HG03378 (cell line): ENCODE measurements at regions not wholly inside any gene's neighbourhood (a gene's known extent, or its start where the extent isn't known, plus 50 kb on each side); places are given as distances from the start of the nearest gene placed in this dataset.
A peak's percentile ranks its signal among the peaks of the same experiment; 100 is the strongest.

Experiments
- ATAC-seq: cut with Tn5 transposase; IDR thresholded peaks from one replicate; pipeline ENCODE4 v1.9.1; 2021; ENCODE audit warnings: mild to moderate bottlenecking, moderate library complexity; ENCODE audit not compliant: unreplicated experiment

DNA sequence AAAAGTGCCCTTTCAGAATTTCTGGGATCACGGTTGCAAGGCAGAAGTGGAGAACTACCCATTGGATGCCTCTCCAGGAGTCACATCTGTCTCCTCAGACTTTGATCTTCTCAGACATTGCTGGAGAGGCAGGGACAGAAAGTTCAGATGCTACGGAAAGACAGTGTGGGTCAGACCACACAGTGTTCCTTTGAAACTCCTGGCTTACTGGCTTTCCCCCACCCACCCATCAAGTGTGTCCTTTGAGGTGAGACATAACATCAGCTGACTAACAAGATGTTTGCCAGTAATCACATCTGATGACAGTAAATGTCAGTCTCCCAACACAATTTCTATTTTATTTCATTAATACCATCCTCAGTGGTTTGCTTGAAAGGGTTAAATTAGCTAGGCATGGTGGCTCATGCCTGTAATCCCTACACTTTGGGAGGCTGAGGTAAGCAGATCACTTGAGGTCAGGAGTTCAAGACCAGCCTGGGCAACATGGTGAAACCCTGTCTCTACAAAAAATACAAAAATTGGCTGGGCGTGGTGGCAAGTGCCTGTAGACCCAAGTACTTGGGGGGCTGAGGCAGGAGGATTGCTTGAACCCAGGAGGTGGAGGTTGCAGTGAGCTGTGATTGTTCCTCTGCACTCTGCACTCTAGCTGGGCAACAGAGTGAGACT, 67.2 kb upstream of the SNX9 start:
- no peak for ATAC-seq

DNA sequence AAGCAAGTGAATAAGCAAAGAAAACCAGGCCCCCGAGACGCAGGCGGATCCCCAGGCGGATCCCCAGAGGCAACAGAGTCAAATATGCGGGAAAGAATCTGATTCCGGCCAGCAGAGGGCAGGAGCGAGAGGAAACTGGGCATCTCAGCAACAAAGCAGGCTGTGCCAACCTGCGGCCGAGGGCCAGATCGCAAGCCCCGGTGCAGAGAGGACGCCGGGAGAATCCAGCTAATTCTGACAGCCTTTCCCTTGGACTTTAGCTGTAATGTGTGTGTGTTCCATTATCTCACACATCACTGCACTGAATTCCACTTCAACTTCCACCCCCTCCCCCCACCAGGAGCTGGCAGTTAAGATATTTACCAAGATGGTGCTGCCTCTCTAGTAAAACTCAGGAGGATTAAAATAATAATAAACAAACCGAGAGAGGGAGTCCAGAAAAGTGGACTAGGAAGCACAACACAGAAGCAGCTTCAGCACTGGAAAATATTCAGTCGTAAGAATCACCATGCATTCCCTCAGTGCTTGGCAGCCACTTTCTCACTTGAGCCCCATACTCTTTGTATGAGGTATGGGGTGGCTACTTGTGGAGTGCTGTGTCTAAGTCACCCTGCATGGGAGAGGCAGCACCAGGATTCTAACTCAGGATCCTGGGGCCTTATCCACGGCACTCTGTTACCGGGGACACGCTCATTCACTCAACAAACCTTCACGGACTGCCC, 66.2 kb upstream of the SNX9 start:
- ATAC-seq, result peak; percentile 30

DNA sequence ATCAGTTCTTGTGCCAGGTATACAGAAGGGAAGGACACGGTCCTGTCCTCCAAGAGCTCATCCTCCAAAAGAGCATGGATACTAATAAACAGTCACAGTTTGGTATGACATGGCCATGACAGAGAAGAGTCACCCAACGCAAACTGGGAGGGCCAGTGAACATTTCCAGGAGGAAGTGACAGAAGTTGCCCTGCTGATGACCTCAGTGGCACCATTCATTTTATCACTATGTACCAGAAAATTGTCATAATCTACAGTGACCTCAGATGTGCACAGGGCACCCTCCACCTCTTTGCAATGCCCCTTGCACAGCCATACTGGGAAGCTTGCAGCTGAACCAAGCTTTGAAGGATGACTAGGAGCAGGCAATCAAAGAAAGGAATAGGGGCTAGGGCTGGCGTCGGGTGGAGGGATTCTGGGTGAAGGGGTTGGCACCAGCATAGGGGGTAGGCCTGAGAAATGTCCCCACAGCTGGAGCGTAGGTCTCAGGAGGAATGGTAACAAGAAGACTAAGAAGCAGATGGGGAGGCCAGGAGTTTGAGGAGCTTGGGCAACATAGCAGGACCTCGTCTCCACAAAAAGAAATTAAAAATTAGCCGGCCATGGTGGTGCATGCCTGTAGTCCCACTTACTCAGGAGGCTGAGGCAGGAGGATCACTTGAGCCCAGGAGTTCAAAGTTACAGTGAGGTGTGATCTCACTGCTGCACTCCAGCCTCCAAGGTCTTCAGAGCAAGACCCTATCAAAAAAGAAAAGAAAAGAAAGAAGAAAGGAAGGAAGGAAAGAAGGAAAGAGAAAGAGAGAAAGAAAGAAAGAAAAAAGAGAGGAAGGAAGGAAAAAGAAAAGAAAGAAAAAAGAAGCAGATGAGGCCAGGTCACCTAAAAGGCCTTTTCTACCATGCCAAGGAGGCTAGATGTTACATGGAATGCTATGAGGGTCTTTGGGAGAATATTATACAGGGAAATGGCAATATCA, 65.3 kb upstream of the SNX9 start:
- no peak for ATAC-seq

DNA sequence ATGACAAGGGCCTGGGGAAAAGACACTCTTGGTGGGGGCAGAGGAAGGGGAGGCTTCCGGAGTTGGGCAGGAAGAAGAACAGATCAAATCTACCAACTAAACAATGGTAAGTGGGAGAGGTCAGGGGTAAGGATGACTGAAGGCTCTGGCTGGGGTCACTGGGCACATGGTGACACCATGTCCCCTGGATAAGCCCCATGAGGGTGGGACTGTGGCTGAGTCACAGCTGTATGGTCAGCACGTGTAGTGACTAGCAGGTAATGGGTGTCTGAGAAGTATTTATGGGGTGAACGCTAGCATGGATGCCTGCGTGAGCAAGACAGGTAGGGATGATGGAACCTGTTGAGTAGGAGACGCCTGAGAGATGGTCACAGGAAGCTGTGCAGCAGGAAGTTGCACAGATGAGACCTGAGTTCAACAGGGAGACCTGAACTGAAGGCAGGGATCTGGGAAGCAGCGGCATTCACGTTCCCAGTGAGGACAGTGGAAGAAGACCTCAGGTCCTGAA, 64.5 kb upstream of the SNX9 start:
- ATAC-seq, result no peak

DNA sequence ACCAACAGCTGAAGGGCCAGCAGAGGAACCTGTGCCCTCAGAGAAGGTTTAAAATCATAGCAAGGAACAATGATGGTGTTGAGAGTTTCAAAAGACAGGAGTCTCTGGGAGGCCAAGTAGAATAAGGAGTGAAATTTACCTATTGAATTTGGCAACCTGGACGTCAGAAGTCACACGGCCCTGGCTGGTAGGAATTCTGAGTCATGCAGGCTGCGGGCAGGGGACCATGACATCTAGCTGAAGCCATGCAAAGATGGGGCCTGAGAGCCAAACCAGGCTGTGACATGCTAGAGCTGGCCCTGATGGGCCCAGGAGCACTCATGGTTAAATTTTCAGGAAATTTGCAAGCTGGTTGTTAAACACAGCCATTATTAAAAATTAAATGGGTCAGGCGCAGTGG, 64.0 kb upstream of the SNX9 start:
- no peak for ATAC-seq

DNA sequence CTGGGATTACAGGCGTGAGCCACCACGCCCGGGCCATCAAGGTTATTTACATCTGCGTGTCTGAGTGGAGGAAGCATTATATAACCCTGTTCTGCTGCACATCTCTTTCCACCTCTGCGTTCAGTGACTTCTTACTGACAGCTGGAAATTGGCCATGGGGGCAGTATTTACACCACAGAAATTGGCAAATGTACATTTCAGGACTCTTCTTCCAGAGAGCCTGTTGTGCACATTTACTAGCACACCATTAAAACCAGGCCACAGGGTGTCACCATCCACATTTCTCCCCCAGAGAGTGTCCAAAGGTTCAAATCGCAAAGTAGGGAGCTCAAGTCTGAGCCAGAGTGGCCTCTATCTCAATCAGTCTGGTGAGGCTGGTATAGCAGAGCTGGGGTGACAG, 62.9 kb upstream of the SNX9 start:
- no peak for ATAC-seq

DNA sequence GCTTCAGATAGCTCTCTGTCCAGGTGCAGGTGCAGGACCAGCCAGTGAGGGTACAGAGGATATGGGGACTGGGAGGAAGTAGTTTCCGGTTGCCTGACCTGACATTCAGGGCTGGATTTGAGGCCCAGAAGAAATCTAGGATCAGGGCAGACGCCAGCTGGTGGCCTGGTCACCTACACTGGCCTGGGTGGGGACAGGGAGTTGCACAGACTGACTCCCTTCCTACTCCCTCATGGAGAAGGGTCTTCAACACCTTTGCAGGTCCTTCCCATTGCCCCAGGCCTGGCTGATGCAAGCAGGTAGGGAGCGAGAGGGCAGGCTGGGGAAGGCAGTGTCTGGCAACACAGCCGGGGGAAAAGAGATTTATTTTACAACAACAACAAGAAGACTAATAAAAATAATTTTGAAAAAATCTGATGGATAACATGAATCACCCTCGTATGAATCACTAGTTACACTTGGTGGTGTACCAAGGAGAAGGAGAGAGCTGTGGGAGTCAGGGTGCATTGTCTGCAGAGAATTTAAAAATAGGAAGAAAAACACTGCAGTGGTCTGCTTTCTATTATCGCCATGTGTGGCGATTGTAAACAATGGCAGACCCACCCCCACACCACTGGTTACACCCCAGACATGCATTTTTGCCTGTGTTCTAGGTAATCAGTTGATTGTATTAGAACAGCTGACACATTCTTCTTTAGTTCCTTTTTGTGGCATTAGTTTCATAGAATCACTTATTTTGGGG, 62.3 kb upstream of the SNX9 start:
- ATAC-seq, result no peak

DNA sequence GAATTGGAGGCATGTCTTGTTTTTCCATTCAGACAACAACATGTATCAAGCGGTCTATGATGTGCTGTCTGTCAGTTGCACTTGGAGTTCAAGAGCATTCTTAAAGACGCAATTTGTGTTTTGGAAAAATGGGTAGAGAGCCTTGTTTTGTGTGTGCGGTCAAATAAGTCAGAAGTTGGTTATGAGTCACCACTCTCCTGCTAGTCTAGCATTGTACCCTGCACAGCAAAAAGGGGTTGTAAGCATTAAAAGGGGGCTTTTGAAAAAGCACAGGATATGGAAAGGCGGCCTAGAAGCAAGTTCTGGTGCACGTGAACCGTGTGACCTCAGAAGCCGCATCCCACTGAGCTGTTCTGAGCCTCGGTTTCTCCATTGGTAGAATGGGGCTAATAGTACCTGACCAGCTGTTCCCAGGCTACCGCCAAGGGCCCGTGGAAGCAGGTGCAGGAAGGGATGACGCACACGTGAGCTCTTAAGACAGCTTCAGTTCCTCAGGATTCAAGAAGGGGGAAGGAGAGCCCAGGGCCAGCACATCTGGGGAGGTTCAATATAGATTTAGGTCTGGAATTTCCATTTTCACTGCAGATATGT, 61.6 kb upstream of the SNX9 start:
- ATAC-seq, result peak; percentile 36

DNA sequence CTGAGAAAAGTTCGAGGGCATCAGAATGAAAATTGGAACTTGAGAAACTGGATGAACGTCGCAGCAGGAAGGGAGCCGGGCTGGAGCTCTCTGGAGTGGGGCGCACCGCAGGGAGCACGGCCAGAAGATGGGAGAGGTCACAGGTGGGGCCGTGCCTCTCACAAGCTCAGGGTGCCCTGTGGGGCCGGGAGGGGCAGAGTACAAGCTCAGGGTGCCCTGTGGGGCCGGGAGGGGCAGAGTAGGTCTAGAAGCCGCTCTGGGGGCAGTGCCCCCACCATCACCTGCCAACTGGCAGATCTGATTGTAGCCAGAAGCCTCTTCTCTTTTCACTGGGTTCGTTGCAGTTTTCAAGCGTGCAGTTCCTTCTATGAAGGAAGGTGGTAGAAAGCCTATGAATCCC, 61.1 kb upstream of the SNX9 start:
- no peak for ATAC-seq

DNA sequence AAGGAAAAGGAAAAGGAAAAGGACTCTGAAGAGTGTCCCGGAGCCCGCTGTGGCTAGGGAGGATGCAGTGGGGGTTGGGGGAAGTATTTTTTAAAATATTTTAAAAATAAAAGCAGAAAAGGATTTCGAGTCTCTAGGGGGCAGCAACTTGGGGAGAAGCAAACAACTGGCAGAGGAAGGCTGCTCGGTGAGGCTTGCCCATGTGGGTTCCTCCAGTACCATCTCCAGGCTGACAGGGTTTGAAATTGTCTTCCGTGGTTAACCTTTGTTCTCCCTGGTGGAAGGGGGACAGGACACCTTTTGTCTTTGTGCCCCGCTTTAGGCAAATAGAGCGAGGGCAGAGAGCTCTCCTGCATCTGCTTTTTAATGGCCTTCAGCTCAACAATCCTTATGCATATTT, 60.4 kb upstream of the SNX9 start:
- ATAC-seq, result no peak

DNA sequence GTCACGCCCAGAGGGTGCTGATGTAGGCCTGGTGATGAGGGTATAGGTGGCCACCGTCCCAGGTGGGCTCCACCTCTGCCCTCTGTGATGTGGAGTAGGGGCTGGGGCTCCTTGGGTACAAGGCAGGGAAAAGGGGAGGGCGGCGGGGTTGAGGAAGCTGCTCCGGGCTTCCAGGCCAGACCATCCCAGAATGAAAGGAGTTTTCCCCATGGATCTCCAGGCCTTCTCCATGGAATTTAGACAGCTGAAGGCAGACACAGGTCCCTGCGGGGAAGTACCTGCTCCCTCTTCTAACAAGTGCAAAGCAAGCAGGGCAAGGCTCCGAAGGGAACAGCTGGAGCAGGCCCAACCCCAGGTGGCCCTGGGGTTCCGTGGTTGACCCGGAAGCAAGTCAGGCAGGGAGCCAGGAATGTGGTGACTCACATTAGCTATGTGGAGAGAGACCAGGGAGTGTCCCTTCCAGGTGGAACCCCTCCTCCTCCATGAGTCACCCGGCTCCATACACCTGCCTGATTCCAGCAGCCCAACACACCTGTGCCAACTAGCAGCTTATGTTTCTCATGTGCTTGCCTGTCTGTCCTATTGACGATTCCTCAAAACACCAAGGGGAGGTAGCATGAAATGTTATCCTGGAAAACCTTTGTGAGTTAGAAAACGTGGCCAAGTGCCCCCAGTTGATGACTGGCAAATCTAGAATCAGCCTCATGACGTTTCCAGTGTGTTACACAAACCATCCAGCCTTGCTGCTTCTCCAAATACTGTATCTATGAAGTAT, 59.7 kb upstream of the SNX9 start:
- ATAC-seq, result no peak

DNA sequence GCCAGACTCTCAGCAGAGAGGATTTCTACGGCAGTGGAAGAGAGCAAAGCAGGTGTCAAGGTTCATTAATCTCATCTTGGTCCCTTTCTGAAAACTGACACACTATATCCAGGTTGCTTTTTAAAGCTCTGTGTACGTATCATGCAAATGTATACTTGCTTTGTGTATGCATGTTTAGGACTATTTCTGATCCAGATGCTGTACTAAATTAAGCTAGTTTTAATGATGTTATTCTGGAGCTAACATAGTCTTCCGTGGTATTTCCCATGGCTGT, 59.2 kb upstream of the SNX9 start:
- peak; percentile 5 for ATAC-seq

DNA sequence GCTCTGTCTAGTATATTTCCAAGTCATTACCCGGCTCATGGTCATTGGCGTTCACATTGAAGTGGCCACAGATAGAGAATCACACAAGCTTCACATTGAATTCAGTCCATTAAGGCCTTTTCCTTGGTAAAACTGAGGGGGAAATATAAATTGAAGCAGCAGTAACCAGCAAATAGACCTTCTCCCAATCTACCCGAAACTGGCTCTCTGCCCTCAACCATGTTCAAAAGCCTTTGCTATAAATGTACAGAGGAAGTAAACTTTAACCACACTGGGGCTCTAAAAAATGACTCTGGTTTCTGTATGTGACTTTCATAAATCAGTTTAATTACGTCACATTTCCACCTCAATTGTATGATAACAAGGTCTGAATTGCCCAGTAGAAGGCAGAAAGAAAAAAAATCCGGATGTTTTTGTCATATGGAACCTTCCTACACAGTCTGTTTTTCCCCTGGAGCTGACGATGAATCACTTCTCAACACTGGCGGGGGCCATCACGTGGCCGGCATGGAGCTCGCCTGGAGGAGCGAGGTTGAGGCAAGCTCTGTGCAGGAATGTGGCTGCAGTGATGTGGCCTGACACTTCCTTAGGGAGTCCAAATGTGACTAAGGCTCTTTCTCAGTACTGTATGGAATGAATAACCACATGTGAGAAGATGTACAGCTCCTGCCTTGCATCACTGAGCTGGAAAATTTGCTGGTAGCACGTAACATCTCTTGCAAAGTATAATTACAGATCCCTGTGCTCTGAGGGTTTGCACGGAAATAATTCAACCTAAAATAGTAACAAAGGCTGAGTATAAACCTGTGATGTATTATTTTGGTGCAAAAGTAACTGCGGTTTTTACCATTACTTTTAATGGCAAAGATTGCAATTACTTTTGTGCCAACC, 58.6 kb upstream of the SNX9 start:
- peak; percentile 57 for ATAC-seq

DNA sequence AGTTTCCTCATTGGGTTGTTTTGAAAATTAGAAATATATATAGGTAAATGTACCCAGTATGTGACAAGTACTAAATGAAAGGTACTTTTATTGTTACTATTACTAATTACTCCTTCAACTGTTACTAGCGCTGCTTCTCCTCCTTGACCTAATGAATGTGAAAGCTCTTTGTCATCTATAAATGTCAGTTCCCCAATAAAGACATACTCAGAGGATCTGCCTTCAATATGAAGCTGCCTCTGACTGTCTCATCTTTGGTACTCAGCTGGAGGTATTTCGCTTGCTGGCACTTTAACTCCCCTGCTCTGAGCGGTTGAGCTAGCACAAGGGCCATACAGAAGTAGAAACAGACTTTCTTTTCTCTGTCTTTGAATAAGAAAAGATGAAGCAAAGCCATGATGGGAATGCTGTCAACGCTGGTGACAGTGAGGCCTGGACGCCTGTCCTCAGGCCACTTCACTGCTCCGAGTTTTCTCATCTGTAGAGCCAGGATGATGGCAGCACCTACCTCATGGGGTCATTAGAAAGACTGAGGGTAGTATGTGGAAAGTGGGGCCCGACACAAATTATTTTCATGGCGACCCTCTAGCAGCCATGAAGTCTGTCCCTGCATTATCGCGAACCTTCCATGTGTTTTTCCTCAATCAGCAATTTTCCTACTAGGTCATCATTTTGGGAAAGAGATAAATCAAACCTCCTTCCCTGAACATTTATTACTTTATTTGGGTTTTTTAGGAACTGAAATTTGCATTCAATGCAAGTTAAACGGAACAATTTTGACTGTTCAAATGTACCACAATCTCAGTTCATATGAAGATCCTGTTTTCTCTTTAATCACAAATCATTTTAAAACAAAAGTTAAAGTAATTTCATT, 55.9 kb upstream of the SNX9 start:
- ATAC-seq, result no peak

DNA sequence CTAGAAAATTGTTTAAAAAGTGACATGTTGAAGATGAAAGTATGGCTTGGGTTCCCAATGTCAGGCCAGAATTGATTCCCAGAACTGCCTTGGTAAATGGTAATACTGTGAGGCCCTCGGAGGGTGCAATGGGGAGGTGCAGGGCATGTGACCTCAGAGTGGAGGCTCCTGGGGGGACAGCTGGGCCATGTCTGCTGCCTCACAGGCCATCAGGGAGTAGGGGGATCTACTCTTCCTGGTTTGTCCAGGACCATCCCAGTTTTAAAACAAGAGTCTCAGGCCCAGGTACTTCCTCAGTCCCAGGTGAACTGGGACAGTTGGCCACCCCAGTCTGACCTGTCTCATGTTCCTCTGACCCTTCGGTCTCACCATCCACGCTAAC, 55.3 kb upstream of the SNX9 start:
- ATAC-seq, result no peak

DNA sequence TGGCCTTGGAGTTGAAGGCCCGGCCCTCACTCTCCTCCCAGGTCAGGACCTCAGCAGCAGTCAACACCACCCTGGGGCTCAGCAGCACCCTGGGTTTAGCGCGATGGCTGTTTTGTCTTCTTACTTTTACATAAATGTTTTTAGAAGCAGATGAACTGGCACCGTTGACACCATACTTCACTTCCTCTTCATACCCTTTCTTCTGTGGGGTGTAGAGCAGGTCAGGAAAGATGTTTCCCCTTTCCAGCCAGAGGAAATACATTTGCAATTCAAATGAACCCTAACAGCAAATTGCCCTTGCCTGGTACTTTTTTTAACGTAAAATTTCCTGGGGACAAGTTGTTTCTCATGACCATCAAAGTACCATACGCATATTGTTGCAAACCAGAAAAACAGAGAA, 54.7 kb upstream of the SNX9 start:
- no peak for ATAC-seq

DNA sequence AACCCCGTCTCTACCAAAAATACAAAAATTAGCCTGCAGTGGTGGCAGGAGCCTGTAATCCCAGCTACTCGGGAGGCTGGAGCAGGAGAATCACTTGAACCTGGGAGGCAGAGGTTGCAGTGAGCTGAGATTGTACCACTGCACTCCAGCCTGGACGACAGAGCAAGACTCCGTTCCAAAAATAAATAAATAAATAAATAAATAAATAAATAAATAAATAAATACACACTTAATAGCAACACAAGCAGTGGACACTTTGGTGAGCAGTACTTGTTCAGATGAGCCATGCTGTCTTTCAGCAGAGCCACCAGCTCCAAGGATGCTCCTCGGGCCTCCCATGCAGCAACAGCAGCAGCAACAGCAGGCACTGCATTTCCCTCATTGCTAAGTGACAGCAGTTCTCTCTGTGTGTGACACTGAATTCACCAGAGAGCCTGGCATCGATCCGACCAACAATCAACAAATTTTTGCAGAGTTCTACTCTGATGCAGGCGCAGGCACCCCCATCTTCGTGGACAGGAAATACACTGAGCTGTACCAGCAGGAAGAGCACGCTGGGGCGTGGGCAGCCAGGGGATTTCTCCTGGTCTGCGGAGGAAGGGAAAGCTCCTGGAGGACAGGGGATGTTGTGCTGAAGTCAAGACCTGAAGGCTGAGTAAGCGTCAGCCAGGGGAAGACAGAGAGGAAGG, 54.0 kb upstream of the SNX9 start:
- ATAC-seq, result no peak
